B cell (primary cell): ENCODE measurements at regions not wholly inside any gene's neighbourhood (a gene's known extent, or its start where the extent isn't known, plus 50 kb on each side); places are given as distances from the start of the nearest gene placed in this dataset.

Experiments
- ATAC-seq: fragments of 200-7000 bp; cut with Tn5 transposase; one replicate; pipeline ENCODE4 v1.10.0; 2021; ENCODE audit warnings: low read depth, mild to moderate bottlenecking, moderate number of reproducible peaks, moderate library complexity
- CTCF ChIA-PET: fragments of 350-600 bp; sonication (Branson Sonifier 250); formaldehyde crosslinking; loops from one replicate; lab custom pipeline; 2021; ENCODE audit warnings: antibody characterized with exemption, inconsistent platforms; lab: Charles Lee
- POLR2A ChIA-PET: fragments of 350-600 bp; sonication (Branson Sonifier 250); formaldehyde crosslinking; loops from one replicate; lab custom pipeline; 2021; ENCODE audit warnings: antibody characterized with exemption; lab: Charles Lee
- DNase-seq: peaks from one replicate; pipeline ENCODE4 v3.0.0; 2013
- H2AFZ ChIP-seq: 2 replicates; pipeline ENCODE4 v1.6.1; 2012; ENCODE audit warnings: mild to moderate bottlenecking, low read depth, low read length; ENCODE audit not compliant: insufficient read depth, poor library complexity, severe bottlenecking
- H3K27ac ChIP-seq, 2 donors: 1 replicate in 1 of 2; 2 replicates in 1 of 2; pipeline ENCODE4 v1.5.1; 2012 to 2013; ENCODE audit warnings: low read length in 2 of 2, mild to moderate bottlenecking in 2 of 2, moderate library complexity in 1 of 2
- H3K27me3 ChIP-seq, 4 experiments: fragments of 200-600 bp in 1 of 4; sonication (generic) in 1 of 4; replicated peaks in 1 of 4; 1 replicate in 2 of 4; 2 replicates in 2 of 4; pipeline versions ENCODE4 v1.6.1 to v1.7.0; 2013 to 2016; ENCODE audit warnings: low read length in 3 of 4, mild to moderate bottlenecking in 2 of 4, mixed read lengths in 1 of 4, moderate library complexity in 1 of 4; ENCODE audit not compliant: insufficient read depth in 4 of 4, control insufficient read depth in 3 of 4; ENCODE audit errors: control extremely low read depth in 1 of 4
- H3K36me3 ChIP-seq, 2 experiments: replicated peaks in 1 of 2; 1 replicate in 1 of 2; 2 replicates in 1 of 2; pipeline versions ENCODE4 v1.6.1 to v1.7.1; 2013; ENCODE audit warnings: low read length in 1 of 2; ENCODE audit not compliant: insufficient read depth in 2 of 2, control insufficient read depth in 1 of 2; ENCODE audit errors: control extremely low read depth in 1 of 2, extremely low read depth in 1 of 2
- H3K4me1 ChIP-seq, 2 donors: fragments of 200-600 bp in 1 of 2; sonication (generic) in 1 of 2; 1 replicate in 1 of 2; 2 replicates in 1 of 2; pipeline versions ENCODE4 v1.5.1 to v1.6.1; 2013 to 2017; ENCODE audit warnings: low read length in 2 of 2; ENCODE audit not compliant: control insufficient read depth in 2 of 2, insufficient read depth in 2 of 2
- H3K4me2 ChIP-seq: replicated peaks from 2 replicates; pipeline ENCODE3; 2012; ENCODE audit warnings: mild to moderate bottlenecking, low read depth, low read length; ENCODE audit not compliant: poor library complexity, severe bottlenecking
- H3K4me3 ChIP-seq, 5 experiments: fragments of 200-600 bp in 1 of 5; sonication (generic) in 1 of 5; 1 replicate in 3 of 5; 2 replicates in 2 of 5; pipeline versions ENCODE4 v1.5.1 to v1.7.0; 2011 to 2016; ENCODE audit warnings: low read length in 4 of 5, mild to moderate bottlenecking in 4 of 5, low read depth in 2 of 5, control low read depth in 1 of 5, moderate library complexity in 1 of 5; ENCODE audit not compliant: insufficient read depth in 1 of 5; ENCODE audit errors: control extremely low read depth in 1 of 5, extremely low read depth in 1 of 5
- H3K79me2 ChIP-seq: fragments of 200-600 bp; sonication (generic); one replicate; pipeline ENCODE4 v1.6.0; 2016; ENCODE audit warnings: low read length; ENCODE audit not compliant: control insufficient read depth, insufficient read depth
- H3K9ac ChIP-seq: fragments of 200-600 bp; sonication (generic); 2 replicates; pipeline ENCODE4 v1.6.1; 2017; ENCODE audit warnings: mild to moderate bottlenecking, low read length, moderate library complexity
- H3K9me3 ChIP-seq, 3 donors: one replicate each; pipeline versions ENCODE4 v1.6.1 to v1.7.1; 2013; ENCODE audit warnings: low read length in 2 of 3; ENCODE audit not compliant: control insufficient read depth in 2 of 3, insufficient read depth in 1 of 3; ENCODE audit errors: control extremely low read depth in 1 of 3
- H4K20me1 ChIP-seq: 2 replicates; pipeline ENCODE4 v1.6.0; 2012; ENCODE audit warnings: mild to moderate bottlenecking, low read length; ENCODE audit not compliant: insufficient read depth, control insufficient read depth, poor library complexity, severe bottlenecking
- H3K27ac Mint-ChIP-seq: one replicate; pipeline ENCODE4 v1.8.0; 2021; ENCODE audit warnings: mixed read lengths
- H3K27me3 Mint-ChIP-seq: one replicate; pipeline ENCODE4 v1.8.0; 2021; ENCODE audit warnings: mixed read lengths
- H3K4me1 Mint-ChIP-seq: one replicate; pipeline ENCODE4 v1.8.0; 2021; ENCODE audit warnings: mixed read lengths
- H3K4me3 Mint-ChIP-seq: one replicate; pipeline ENCODE4 v1.8.0; 2021; ENCODE audit warnings: mixed read lengths
- H3K9me3 Mint-ChIP-seq: one replicate; pipeline ENCODE4 v1.8.0; 2022; ENCODE audit warnings: mixed read lengths; ENCODE audit not compliant: insufficient read depth
- CTCF ChIP-seq: fragments of 200-600 bp; IDR thresholded peaks from one replicate; pipeline ENCODE4 v1.8.0; 2022; ENCODE audit warnings: antibody characterized with exemption, mild to moderate bottlenecking
- EZH2 ChIP-seq: IDR thresholded peaks from 2 replicates; pipeline ENCODE4 v1.6.1; 2012; ENCODE audit warnings: borderline replicate concordance, low read depth, mild to moderate bottlenecking, moderate library complexity, low read length; ENCODE audit not compliant: insufficient read depth, poor library complexity, severe bottlenecking
- WGBS: methylation state at CpG from one replicate; pipeline ENCODE4 v1.1.5; 2013; ENCODE audit warnings: missing lambda C conversion rate; ENCODE audit not compliant: insufficient coverage; 5-methylcytosine and 5-hydroxymethylcytosine counted together
- intact Hi-C: fragments of 100-400 bp; cut with micrococcal nuclease; formaldehyde crosslinking; loops from one replicate; pipeline ENCODE4 v1.10.0; 2022

DNA sequence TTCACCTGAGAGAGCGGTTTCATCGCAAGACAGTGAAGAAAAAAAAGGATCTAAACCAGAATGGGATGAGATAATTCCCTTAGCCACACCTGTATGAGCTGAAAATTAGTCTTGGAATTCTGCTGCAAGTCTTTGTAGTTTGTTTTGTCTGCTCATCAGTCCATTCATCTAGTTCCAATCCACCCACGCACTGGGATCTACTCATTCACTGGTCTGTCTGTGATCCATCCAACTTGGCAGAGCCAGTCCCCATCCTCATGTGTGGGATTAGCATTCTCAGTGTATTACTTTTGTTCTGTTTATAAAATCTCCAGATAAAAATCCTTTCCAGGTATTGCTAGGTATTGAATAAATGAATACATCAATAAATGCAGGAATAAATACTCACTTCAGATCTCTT lies 266.5 kb upstream of the USP24 start:
- no peaks in the 10 kb centered on the region for H3K4me1 Mint-ChIP-seq
- Histone ChIP-seq H2AFZ (no peak overlapping the region), H3K9ac (no peak overlapping the region), H3K4me1 (no peaks in the 10 kb centered on the region), H3K4me2 (no peak overlapping the region), H3K27ac (no peak overlapping the region), H3K9me3 (no peaks in the 10 kb centered on the region), H4K20me1 (no peaks in the 10 kb centered on the region), H3K4me3 (no peak overlapping the region), H3K79me2 (no peaks in the 10 kb centered on the region), H3K27me3 (peaks cover 0 to 5% (median 0%) of the 10 kb centered on the region in 4 experiments), H3K36me3 (no peaks in the 10 kb centered on the region)
- intact Hi-C loops: no loop called here
- no peak overlapping the region for H3K27ac Mint-ChIP-seq
- WGBS: no CpG with 5 or more reads among the region's 3 CpGs
- H3K4me3 Mint-ChIP-seq: no peak overlapping the region
- ChIA-PET POLR2A (no interaction called here), CTCF (no interaction called here)
- ATAC-seq (no peak), DNase-seq (no peak)
- no peaks in the 10 kb centered on the region for H3K9me3 Mint-ChIP-seq
- TF ChIP-seq EZH2 (no peak), CTCF (no peak)
- H3K27me3 Mint-ChIP-seq: peaks cover 26% of the 10 kb centered on the region

DNA sequence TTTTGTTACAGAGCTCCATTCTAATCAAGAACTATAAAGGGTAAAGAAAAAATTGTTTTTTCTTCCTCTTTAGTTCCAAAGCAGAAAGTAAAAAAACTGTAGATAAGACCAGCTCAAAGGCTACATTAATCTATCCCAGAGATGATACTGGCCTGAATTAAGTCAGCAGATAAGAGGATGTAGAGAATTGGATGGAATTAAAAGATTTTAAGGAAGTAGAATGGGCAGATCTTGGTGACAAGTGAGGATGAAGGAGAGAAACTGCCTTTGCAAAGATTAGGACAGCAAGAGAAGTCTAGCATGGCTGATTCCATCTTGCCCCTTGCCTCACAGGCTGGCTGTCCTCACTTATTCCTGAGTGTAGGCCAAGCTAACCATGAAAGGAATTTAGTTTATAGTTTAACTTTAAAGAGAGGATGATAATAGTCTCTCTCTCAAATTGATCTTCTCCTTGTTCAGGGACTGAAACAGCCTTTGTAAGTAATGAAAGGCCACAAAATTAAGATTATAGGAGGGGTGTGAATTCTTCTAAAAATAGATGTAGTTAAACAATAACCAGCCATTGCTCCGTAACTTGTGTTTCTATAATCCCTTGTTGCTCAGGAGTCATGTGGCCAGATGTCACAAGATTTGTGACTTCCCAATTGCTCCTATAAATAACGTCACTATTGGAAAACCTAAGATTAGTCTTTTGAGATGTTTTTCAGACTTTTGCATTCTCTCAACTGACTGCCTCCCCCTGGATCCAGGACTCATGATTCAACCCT lies 265.0 kb upstream of the USP24 start:
- ATAC-seq (no peak), DNase-seq (no peak)
- H3K9me3 ChIP-seq: no peaks in the 10 kb centered on the region
- intact Hi-C loops: no loop called here
- H3K27me3 ChIP-seq: peaks cover 0 to 5% (median 0%) of the 10 kb centered on the region in 4 experiments
- Mint-ChIP-seq H3K4me1 (no peaks in the 10 kb centered on the region), H3K9me3 (no peaks in the 10 kb centered on the region), H3K27ac (no peak overlapping the region), H3K4me3 (no peak overlapping the region), H3K27me3 (peaks cover 29% of the 10 kb centered on the region)
- H3K4me2 ChIP-seq: no peak overlapping the region
- no peak overlapping the region for H3K9ac ChIP-seq
- WGBS: no CpG with 5 or more reads among the region's 2 CpGs
- H3K79me2 ChIP-seq: no peaks in the 10 kb centered on the region
- no peaks in the 10 kb centered on the region for H3K4me1 ChIP-seq
- no peak overlapping the region for H3K27ac ChIP-seq
- TF ChIP-seq CTCF: no peak
- H4K20me1 ChIP-seq: no peaks in the 10 kb centered on the region
- no peaks in the 10 kb centered on the region for H3K36me3 ChIP-seq
- H3K4me3 ChIP-seq: no peak overlapping the region
- POLR2A ChIA-PET: no interaction called here
- CTCF ChIA-PET: interaction anchor here (0.5 to 2.5 kb wide), 3 partner anchors 445 to 1230 kb away, joined by 3 to 25 read pairs (median 6); no protein-coding TSS in a partner anchor
- no peak overlapping the region for H2AFZ ChIP-seq
